Gastrocnemius medialis (tissue), 4 donors: ENCODE measurements at regions not wholly inside any gene's neighbourhood (a gene's known extent, or its start where the extent isn't known, plus 50 kb on each side); places are given as distances from the start of the nearest gene placed in this dataset.

Experiments used
- ATAC-seq, 2 donors: fragments of 150-250 bp; one replicate each; pipeline ENCODE4 v1.9.1; 2016
- DNase-seq, 2 donors: peaks; one replicate each; pipeline ENCODE4 v3.0.0-alpha.2; 2019
- H3K27ac ChIP-seq, 4 donors: fragments of 200-600 bp; sonication (generic); 1 replicate in 1 of 4; 2 replicates in 3 of 4; pipeline ENCODE4 v1.5.1; 2016 to 2018; ENCODE audit warnings: mild to moderate bottlenecking in 2 of 4, moderate library complexity in 1 of 4
- H3K27me3 ChIP-seq, 3 donors: fragments of 200-600 bp; sonication (generic) in 2 of 3; 1 replicate in 1 of 3; 2 replicates in 2 of 3; pipeline versions ENCODE4 v1.5.1 to v1.6.0; 2016 to 2019; ENCODE audit warnings: mild to moderate bottlenecking in 1 of 3, moderate library complexity in 1 of 3
- H3K36me3 ChIP-seq, 2 donors: fragments of 200-600 bp; sonication (generic) in 1 of 2; one replicate each; pipeline ENCODE4 v1.5.1; 2017 to 2018
- H3K4me1 ChIP-seq, 2 donors: fragments of 200-600 bp; sonication (generic) in 1 of 2; one replicate each; pipeline ENCODE4 v1.5.1; 2016 to 2017; ENCODE audit warnings: mild to moderate bottlenecking in 2 of 2
- H3K4me3 ChIP-seq, 4 donors: fragments of 200-600 bp; sonication (generic) in 3 of 4; 1 replicate in 1 of 4; 2 replicates in 3 of 4; pipeline ENCODE4 v1.5.1; 2016 to 2019; ENCODE audit warnings: mild to moderate bottlenecking in 2 of 4
- H3K9me3 ChIP-seq, 3 donors: fragments of 200-600 bp; sonication (generic) in 2 of 3; 1 replicate in 1 of 3; 2 replicates in 2 of 3; pipeline ENCODE4 v1.5.1; 2016 to 2019
- CTCF ChIP-seq, 5 experiments: fragments of 450-650 bp in 3 of 5; fragments of 200-600 bp in 2 of 5; sonication (generic) in 2 of 5; IDR thresholded peaks in 4 of 5; conservative IDR thresholded peaks in 1 of 5; 1 replicate in 4 of 5; 2 replicates in 1 of 5; pipeline ENCODE4 v1.5.1; 2016 to 2019; ENCODE audit warnings: antibody characterized with exemption in 5 of 5, mild to moderate bottlenecking in 3 of 5, moderate library complexity in 3 of 5
- POLR2A ChIP-seq, 2 donors: fragments of 450-650 bp; IDR thresholded peaks; one replicate each; pipeline ENCODE4 v1.6.1; 2017; ENCODE audit warnings: antibody characterized with exemption in 2 of 2, mild to moderate bottlenecking in 2 of 2, moderate library complexity in 2 of 2
- in situ Hi-C, 4 donors: fragments of 200-750 bp; cut with MboI; loops; one replicate each; pipeline versions ENCODE4 v1.15.0 to v1.8.0; 2017; ENCODE audit warnings: low sequenced_read_pairs in 4 of 4
- intact Hi-C: fragments of 100-400 bp; cut with DNase I; formaldehyde crosslinking; loops from one replicate; pipeline ENCODE4 v1.15.1; 2023; ENCODE audit warnings: low total_unique reads

DNA sequence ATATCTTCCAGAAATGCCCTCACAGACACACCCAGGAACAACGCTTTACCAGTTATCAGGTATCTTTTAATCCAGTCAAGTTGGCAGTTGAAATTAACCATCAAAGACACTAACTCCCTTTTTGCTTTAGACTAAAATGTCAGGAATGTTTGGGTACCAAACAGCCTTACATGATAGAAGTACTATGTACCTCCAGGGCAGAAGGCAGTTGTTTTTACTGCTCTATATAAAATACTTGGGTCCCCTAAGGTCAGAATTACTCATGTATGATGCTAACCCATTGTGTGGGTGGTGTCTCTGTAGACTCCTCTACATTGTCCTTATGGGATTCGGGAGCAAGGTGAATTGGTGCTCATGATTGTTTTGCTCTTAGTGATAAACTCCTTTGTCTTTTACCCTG, 492.5 kb upstream of the FLRT2 start:
- Histone ChIP-seq H3K27me3 (no peaks in the 10 kb centered on the region), H3K4me1 (peaks cover 0 to 8% of the 10 kb centered on the region in 2 donors), H3K27ac (no peak overlapping the region), H3K4me3 (no peak overlapping the region), H3K36me3 (no peaks in the 10 kb centered on the region), H3K9me3 (no peaks in the 10 kb centered on the region)
- intact Hi-C loops (no loop called here), in situ Hi-C loops (no loop called here)
- no peak for ATAC-seq
- no peak for DNase-seq
- no peak for TF ChIP-seq CTCF (IDR thresholded peaks at IDR 0.05 in 4 of 5, conservative IDR thresholded peaks at IDR 0.05 in 1 of 5)
- TF ChIP-seq POLR2A (IDR thresholded peaks at IDR 0.05): no peak

- no peaks in the 10 kb centered on the region for H3K9me3 ChIP-seq
- TF ChIP-seq POLR2A (IDR thresholded peaks at IDR 0.05) (no peak), CTCF (IDR thresholded peaks at IDR 0.05 in 4 of 5, conservative IDR thresholded peaks at IDR 0.05 in 1 of 5) (no peak)
- H3K36me3 ChIP-seq: no peaks in the 10 kb centered on the region
- no peak overlapping the region for H3K4me3 ChIP-seq
- no peak for ATAC-seq
- no peak for DNase-seq
- H3K4me1 ChIP-seq: no peaks in the 10 kb centered on the region
- no peak overlapping the region for H3K27ac ChIP-seq
- intact Hi-C loops: no loop called here
- in situ Hi-C loops: no loop called here
- H3K27me3 ChIP-seq: no peaks in the 10 kb centered on the region
These were observed 491.2 kb upstream of the FLRT2 start for GRCh38 chr14:85038526-85039352.

GRCh38 chr14:85039353-85039626, 490.7 kb upstream of the FLRT2 start:
- intact Hi-C loops (no loop called here), in situ Hi-C loops (no loop called here)
- no peaks in the 10 kb centered on the region for H3K4me1 ChIP-seq

GRCh38 chr14:85040046-85040685, 489.8 kb upstream of the FLRT2 start:
- no peak overlapping the region for H3K27ac ChIP-seq
- no peaks in the 10 kb centered on the region for H3K9me3 ChIP-seq
- ATAC-seq (no peak), DNase-seq (no peak)
- H3K27me3 ChIP-seq: no peaks in the 10 kb centered on the region
- no peak overlapping the region for H3K4me3 ChIP-seq
- in situ Hi-C loops (no loop called here), intact Hi-C loops (no loop called here)
- no peak for TF ChIP-seq POLR2A (IDR thresholded peaks at IDR 0.05)
- no peak for TF ChIP-seq CTCF (IDR thresholded peaks at IDR 0.05 in 4 of 5, conservative IDR thresholded peaks at IDR 0.05 in 1 of 5)
- no peaks in the 10 kb centered on the region for H3K36me3 ChIP-seq
- H3K4me1 ChIP-seq: no peaks in the 10 kb centered on the region

More at GRCh38 chr14:85039353-85039626, 490.7 kb upstream of the FLRT2 start:
- Histone ChIP-seq H3K9me3 (no peaks in the 10 kb centered on the region), H3K4me3 (no peak overlapping the region), H3K27me3 (no peaks in the 10 kb centered on the region), H3K27ac (no peak overlapping the region), H3K36me3 (no peaks in the 10 kb centered on the region)
- DNase-seq: no peak
- no peak for ATAC-seq
- TF ChIP-seq POLR2A (IDR thresholded peaks at IDR 0.05) (no peak), CTCF (IDR thresholded peaks at IDR 0.05 in 4 of 5, conservative IDR thresholded peaks at IDR 0.05 in 1 of 5) (no peak)
